ENCODE measurements at regions not wholly inside any gene's neighbourhood (a gene's known extent, or its start where the extent isn't known, plus 50 kb on each side); places are given as distances from the start of the nearest gene placed in this dataset.
A peak's percentile ranks its signal among the peaks of the same experiment; 100 is the strongest.

DNA sequence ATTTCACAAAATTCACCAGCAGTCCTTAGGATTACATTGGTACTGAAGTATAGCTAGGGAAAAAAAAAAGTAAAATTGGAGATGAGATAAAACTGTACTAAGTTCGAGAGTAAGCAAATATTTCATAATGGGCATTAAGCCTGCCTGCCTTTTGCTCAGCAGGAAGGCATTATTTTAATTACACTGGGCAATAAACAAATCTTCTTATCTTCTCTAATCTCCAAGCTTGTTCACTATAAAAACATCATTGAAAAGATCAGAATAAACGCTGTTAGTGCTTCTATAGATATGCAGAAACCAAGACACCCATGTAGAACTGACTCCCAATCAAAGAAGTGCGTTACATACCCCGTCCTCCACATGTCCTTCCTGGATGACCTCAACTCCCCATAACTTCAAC is 174.2 kb upstream of the CHODL start:
- H3K9ac ChIP-seq (ENCODE audit: extremely low read depth, low read length, poor library complexity, severe bottlenecking) = no peak overlapping the region
- no peaks in the 10 kb centered on the region for H3K36me3 ChIP-seq (ENCODE audit: control insufficient read depth, insufficient read depth, low read length)
- 83 to 87% methylated on average over 3 to 4 of the region's 4 CpGs for WGBS, 2 experiments (ENCODE audit: insufficient coverage in 1 of 2, insufficient read length in 1 of 2)
- H3K4me1 ChIP-seq (ENCODE audit: control insufficient read depth, insufficient read depth, low read length) = no peaks in the 10 kb centered on the region
- DNase-seq = no peak
- H3K4me3 ChIP-seq (ENCODE audit: low read length) = no peak overlapping the region
- H3K9me3 ChIP-seq (ENCODE audit: control insufficient read depth, low read length) = no peaks in the 10 kb centered on the region
- H3K27ac ChIP-seq (ENCODE audit: low read depth, low read length) = no peak overlapping the region
- H3K27me3 ChIP-seq (ENCODE audit: control insufficient read depth, insufficient read depth, low read length, poor library complexity, severe bottlenecking) = no peaks in the 10 kb centered on the region
- Mint-ChIP-seq H3K36me3 (ENCODE audit: low read depth) (no peaks in the 10 kb centered on the region), H3K27me3 (ENCODE audit: insufficient read depth) (no peaks in the 10 kb centered on the region), H3K9me3 (no peaks in the 10 kb centered on the region), H3K4me1 (peaks cover 9% of the 10 kb centered on the region), H3K4me3 (no peak overlapping the region), H3K27ac (no peak overlapping the region)
- TF ChIP-seq CTCF (conservative IDR thresholded peaks at IDR 0.05) = no peak

DNA sequence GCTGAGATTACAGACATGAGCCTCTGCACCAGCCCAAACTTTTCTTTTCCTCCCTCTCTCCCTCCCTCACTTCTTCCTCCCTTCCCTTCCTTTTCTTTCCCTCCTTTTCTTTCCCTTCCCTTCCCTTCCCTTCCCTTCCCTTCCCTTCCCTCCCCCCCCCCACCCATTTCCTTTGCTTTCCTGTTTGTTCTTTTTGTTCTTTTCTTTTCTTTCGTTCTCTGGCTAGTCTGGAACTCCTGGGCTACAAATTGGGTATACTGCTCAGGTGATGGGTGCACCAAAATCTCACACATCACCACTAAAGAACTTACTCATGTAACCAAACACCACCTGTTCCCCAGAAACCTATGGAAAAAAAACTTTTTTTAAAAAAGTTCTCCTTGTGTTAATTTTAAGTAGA is 174.8 kb upstream of the CHODL start:
- Mint-ChIP-seq H3K27me3 (ENCODE audit: insufficient read depth) (no peaks in the 10 kb centered on the region), H3K9me3 (no peaks in the 10 kb centered on the region), H3K27ac (no peak overlapping the region), H3K4me1 (peaks cover 9% of the 10 kb centered on the region), H3K36me3 (ENCODE audit: low read depth) (no peaks in the 10 kb centered on the region), H3K4me3 (no peak overlapping the region)
- TF ChIP-seq CTCF (conservative IDR thresholded peaks at IDR 0.05) = no peak
- Histone ChIP-seq H3K36me3 (ENCODE audit: control insufficient read depth, insufficient read depth, low read length) (no peaks in the 10 kb centered on the region), H3K4me3 (ENCODE audit: low read length) (no peak overlapping the region), H3K27me3 (ENCODE audit: control insufficient read depth, insufficient read depth, low read length, poor library complexity, severe bottlenecking) (no peaks in the 10 kb centered on the region), H3K4me1 (ENCODE audit: control insufficient read depth, insufficient read depth, low read length) (no peaks in the 10 kb centered on the region), H3K27ac (ENCODE audit: low read depth, low read length) (no peak overlapping the region), H3K9ac (ENCODE audit: extremely low read depth, low read length, poor library complexity, severe bottlenecking) (no peak overlapping the region), H3K9me3 (ENCODE audit: control insufficient read depth, low read length) (no peaks in the 10 kb centered on the region)
- 92% methylated on average over 1 of the region's 1 CpG; no CpG with 5 or more reads in 1 of the 2 experiments for WGBS, 2 experiments (ENCODE audit: insufficient coverage in 1 of 2, insufficient read length in 1 of 2)
- DNase-seq = no peak

DNA sequence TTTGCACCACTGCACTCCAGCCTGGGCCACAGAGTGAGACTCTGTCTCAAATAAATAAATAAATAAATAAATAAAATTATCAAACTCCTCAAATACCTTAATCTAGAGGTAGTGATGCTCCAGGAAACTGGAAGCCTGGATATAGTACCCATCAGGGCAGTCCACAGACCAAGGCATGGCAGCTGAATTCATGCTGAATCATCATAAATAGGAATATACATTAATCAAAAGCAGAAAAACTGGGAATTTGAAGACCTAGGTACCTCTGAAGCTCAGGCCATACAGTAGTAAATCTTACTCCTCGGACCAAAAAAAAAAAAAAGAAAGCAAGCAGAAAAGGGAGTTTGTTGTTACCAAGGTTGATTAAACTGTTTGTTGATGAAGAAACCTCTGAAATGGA is 184.2 kb upstream of the CHODL start:
- Mint-ChIP-seq H3K27ac (peak overlapping the region; percentile 22), H3K36me3 (ENCODE audit: low read depth) (no peaks in the 10 kb centered on the region), H3K4me1 (peaks cover 8% of the 10 kb centered on the region), H3K9me3 (peaks cover 2% of the 10 kb centered on the region), H3K4me3 (no peak overlapping the region), H3K27me3 (ENCODE audit: insufficient read depth) (no peaks in the 10 kb centered on the region)
- 94% methylated on average over 1 of the region's 1 CpG; no CpG with 5 or more reads in 1 of the 2 experiments for WGBS, 2 experiments (ENCODE audit: insufficient coverage in 1 of 2, insufficient read length in 1 of 2)
- H3K4me3 ChIP-seq (ENCODE audit: low read length) = no peak overlapping the region
- TF ChIP-seq CTCF (conservative IDR thresholded peaks at IDR 0.05) = no peak
- no peaks in the 10 kb centered on the region for H3K36me3 ChIP-seq (ENCODE audit: control insufficient read depth, insufficient read depth, low read length)
- H3K27ac ChIP-seq (ENCODE audit: low read depth, low read length) = no peak overlapping the region
- no peaks in the 10 kb centered on the region for H3K4me1 ChIP-seq (ENCODE audit: control insufficient read depth, insufficient read depth, low read length)
- DNase-seq = no peak
- H3K9me3 ChIP-seq (ENCODE audit: control insufficient read depth, low read length) = no peaks in the 10 kb centered on the region
- H3K9ac ChIP-seq (ENCODE audit: extremely low read depth, low read length, poor library complexity, severe bottlenecking) = no peak overlapping the region
- H3K27me3 ChIP-seq (ENCODE audit: control insufficient read depth, insufficient read depth, low read length, poor library complexity, severe bottlenecking) = no peaks in the 10 kb centered on the region

All from endodermal cell (in vitro differentiated cells).